LNCAP (cell line): ENCODE measurements at regions not wholly inside any gene's neighbourhood (a gene's known extent, or its start where the extent isn't known, plus 50 kb on each side); places are given as distances from the start of the nearest gene placed in this dataset.

Experiments
- TF ChIP-seq, protein P1 (sequence below): fragments of 450-650 bp; IDR thresholded peaks from 2 replicates; pipeline ENCODE4 v1.5.1; 2017; ENCODE audit warnings: mild to moderate bottlenecking

- TF ChIP-seq, protein P1, sequence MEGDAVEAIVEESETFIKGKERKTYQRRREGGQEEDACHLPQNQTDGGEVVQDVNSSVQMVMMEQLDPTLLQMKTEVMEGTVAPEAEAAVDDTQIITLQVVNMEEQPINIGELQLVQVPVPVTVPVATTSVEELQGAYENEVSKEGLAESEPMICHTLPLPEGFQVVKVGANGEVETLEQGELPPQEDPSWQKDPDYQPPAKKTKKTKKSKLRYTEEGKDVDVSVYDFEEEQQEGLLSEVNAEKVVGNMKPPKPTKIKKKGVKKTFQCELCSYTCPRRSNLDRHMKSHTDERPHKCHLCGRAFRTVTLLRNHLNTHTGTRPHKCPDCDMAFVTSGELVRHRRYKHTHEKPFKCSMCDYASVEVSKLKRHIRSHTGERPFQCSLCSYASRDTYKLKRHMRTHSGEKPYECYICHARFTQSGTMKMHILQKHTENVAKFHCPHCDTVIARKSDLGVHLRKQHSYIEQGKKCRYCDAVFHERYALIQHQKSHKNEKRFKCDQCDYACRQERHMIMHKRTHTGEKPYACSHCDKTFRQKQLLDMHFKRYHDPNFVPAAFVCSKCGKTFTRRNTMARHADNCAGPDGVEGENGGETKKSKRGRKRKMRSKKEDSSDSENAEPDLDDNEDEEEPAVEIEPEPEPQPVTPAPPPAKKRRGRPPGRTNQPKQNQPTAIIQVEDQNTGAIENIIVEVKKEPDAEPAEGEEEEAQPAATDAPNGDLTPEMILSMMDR, result no peak
Measured at GRCh38 chr3:24725514-24726255, 231.0 kb upstream of the THRB start.

GRCh38 chr3:24726423-24726822 lies 231.8 kb upstream of the THRB start:
- TF ChIP-seq, protein P1, result 0 out of 2 replicates have a peak, but pooled peaks have one; percentile 20

DNA sequence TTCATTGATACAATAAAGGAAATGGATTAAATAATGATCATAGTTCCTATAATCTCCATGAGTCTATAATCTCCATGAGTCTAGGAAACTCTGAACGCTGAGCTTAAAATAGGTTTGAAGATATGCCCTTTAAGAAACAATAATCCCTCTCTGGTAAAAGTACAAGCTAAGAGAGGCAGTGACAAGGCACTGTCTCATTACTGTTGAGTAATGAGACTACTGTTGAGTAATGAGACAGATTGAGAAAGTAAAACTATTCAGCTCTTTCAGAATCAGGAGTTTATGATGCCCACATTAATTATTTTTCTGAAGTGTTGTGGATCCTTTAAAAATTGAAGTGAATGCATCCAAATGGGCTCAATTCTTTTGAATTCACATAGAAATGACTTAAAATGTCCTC lies 235.5 kb upstream of the THRB start:
- TF ChIP-seq, protein P1, result no peak

DNA sequence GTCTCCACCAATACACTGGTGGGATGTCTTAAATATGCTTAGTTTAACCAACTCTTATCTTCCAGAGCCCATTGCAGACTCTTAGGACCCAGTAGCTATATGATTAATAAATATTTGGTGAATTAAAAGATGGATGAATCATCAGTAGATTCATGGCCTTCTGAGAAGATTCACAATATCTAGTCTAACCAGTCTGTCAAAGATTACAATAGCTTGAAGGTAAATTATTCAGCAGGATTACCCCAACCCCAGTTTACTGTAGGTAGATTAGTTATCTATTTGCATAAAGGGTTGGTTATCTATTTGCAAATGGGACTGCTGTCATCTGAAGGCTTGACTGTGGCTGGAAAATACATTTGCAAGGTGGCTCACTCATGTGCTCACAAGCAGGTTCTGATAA lies 239.4 kb upstream of the THRB start:
- TF ChIP-seq, protein P1, result no peak

- TF ChIP-seq, protein P1, result no peak
Measured at GRCh38 chr3:24736701-24737100, 242.1 kb upstream of the THRB start.

GRCh38 chr3:24740326-24740725 lies 245.7 kb upstream of the THRB start:
- TF ChIP-seq, protein P1, result no peak

- TF ChIP-seq, protein P1, result no peak
Measured at GRCh38 chr3:24741506-24741905, 246.9 kb upstream of the THRB start.

GRCh38 chr3:24748520-24748919 lies 253.9 kb upstream of the THRB start:
- TF ChIP-seq, protein P1, result no peak
